K562 (cell line): ENCODE measurements at regions not wholly inside any gene's neighbourhood (a gene's known extent, or its start where the extent isn't known, plus 50 kb on each side); places are given as distances from the start of the nearest gene placed in this dataset.

ENCODE experiments used
- BMI1 ChIP-seq: fragments of 150-350 bp; IDR thresholded peaks from 2 replicates; pipeline ENCODE4 v1.6.1; 2014; ENCODE audit warnings: low read length
- CBFA2T2 ChIP-seq: fragments of 450-650 bp; conservative IDR thresholded peaks from 2 replicates; pipeline ENCODE4 v1.6.1; 2017; ENCODE audit warnings: mild to moderate bottlenecking
- CREB1 ChIP-seq, 2 experiments: sonication (generic) in 1 of 2; formaldehyde crosslinking in 1 of 2; IDR thresholded peaks; 2 replicates each; pipeline versions ENCODE4 v1.6.1 to v1.8.0; 2012 to 2022; ENCODE audit warnings: inconsistent platforms in 1 of 2, mild to moderate bottlenecking in 1 of 2, missing genetic modification reagents in 1 of 2, moderate library complexity in 1 of 2
- DACH1 ChIP-seq: fragments of 450-650 bp; IDR thresholded peaks from 2 replicates; pipeline ENCODE4 v1.6.1; 2018; ENCODE audit not compliant: partially characterized antibody
- ETV6 ChIP-seq, 3 experiments: fragments of 150-350 bp in 1 of 3; sonication (generic) in 1 of 3; formaldehyde crosslinking in 1 of 3; IDR thresholded peaks; 2 replicates each; pipeline versions ENCODE4 v1.6.1 to v1.8.0; 2014 to 2022; ENCODE audit warnings: borderline replicate concordance in 2 of 3, low read depth in 2 of 3, antibody characterized with exemption in 1 of 3, low read length in 1 of 3, mild to moderate bottlenecking in 1 of 3, missing genetic modification reagents in 1 of 3
- FOSL1 ChIP-seq: fragments of 200-800 bp; sonication (Bioruptor generic); conservative IDR thresholded peaks from 2 replicates; pipeline ENCODE4 v1.6.1; 2016; ENCODE audit warnings: missing genetic modification characterization, missing compliant biosample characterization
- GMEB1 ChIP-seq: fragments of 250-450 bp; sonication (Bioruptor Pico); IDR thresholded peaks from 2 replicates; pipeline ENCODE4 v1.4.0; 2020; ENCODE audit warnings: mild to moderate bottlenecking
- HDAC1 ChIP-seq, 2 experiments: fragments of 450-650 bp; IDR thresholded peaks; 2 replicates each; pipeline ENCODE4 v1.6.1; 2016 to 2017; ENCODE audit warnings: inconsistent platforms in 1 of 2, mild to moderate bottlenecking in 1 of 2, moderate library complexity in 1 of 2
- HMBOX1 ChIP-seq: sonication (generic); IDR thresholded peaks from 2 replicates; pipeline ENCODE4 v1.6.1; 2016
- HNRNPH1 ChIP-seq: fragments of 200-400 bp; formaldehyde crosslinking; optimal IDR thresholded peaks from 2 replicates; pipeline ENCODE3; 2017; ENCODE audit warnings: low read depth, mild to moderate bottlenecking, low read length, moderate library complexity
- KAT2B ChIP-seq: IDR thresholded peaks from one replicate; pipeline ENCODE4 v1.6.1; 2012; ENCODE audit warnings: low read depth, mild to moderate bottlenecking, control low read depth, inconsistent platforms, low read length, moderate library complexity
- MAZ ChIP-seq, 2 experiments: fragments of 450-650 bp in 1 of 2; sonication (generic) in 1 of 2; formaldehyde crosslinking; IDR thresholded peaks in 1 of 2; conservative IDR thresholded peaks in 1 of 2; 2 replicates each; pipeline versions ENCODE4 v1.4.0 to v1.5.0; 2020; ENCODE audit warnings: mild to moderate bottlenecking in 1 of 2, missing genetic modification reagents in 1 of 2
- MBD2 ChIP-seq: sonication (generic); IDR thresholded peaks from 2 replicates; pipeline ENCODE4 v1.6.1; 2016; ENCODE audit warnings: low read depth, borderline replicate concordance
- MCM5 ChIP-seq: fragments of 450-650 bp; IDR thresholded peaks from 2 replicates; pipeline ENCODE4 v1.6.1; 2016; ENCODE audit warnings: low read depth
- MED1 ChIP-seq: sonication (generic); formaldehyde crosslinking; IDR thresholded peaks from 2 replicates; pipeline ENCODE4 v1.8.1; 2023; ENCODE audit warnings: missing genetic modification reagents, borderline replicate concordance
- MTA2 ChIP-seq: fragments of 450-650 bp; IDR thresholded peaks from 2 replicates; pipeline ENCODE4 v1.6.1; 2016; ENCODE audit warnings: low read depth
- NFE2 ChIP-seq: IDR thresholded peaks from 2 replicates; pipeline ENCODE4 v1.6.1; 2014; ENCODE audit warnings: antibody characterized with exemption, low read depth
- NR2C2 ChIP-seq, 2 experiments: fragments of 200-800 bp in 1 of 2; sonication (Bioruptor generic) in 1 of 2; sonication (generic) in 1 of 2; formaldehyde crosslinking in 1 of 2; IDR thresholded peaks; 2 replicates each; pipeline versions ENCODE4 v1.6.1 to v1.8.0; 2016 to 2022; ENCODE audit warnings: mild to moderate bottlenecking in 1 of 2, missing compliant biosample characterization in 1 of 2, missing genetic modification characterization in 1 of 2, missing genetic modification reagents in 1 of 2
- NRF1 ChIP-seq, 2 experiments: fragments of 450-650 bp; IDR thresholded peaks in 1 of 2; conservative IDR thresholded peaks in 1 of 2; 2 replicates each; pipeline ENCODE4 v1.6.1; 2014; ENCODE audit warnings: mild to moderate bottlenecking in 2 of 2
- PHTF2 ChIP-seq: fragments of 250-450 bp; sonication (Bioruptor Pico); IDR thresholded peaks from 2 replicates; pipeline ENCODE4 v1.5.0; 2021; ENCODE audit warnings: mild to moderate bottlenecking
- RBFOX2 ChIP-seq: fragments of 200-400 bp; formaldehyde crosslinking; IDR thresholded peaks from 2 replicates; pipeline ENCODE4 v1.6.1; 2017; ENCODE audit warnings: low read depth, mild to moderate bottlenecking, low read length, moderate library complexity
- RBM39 ChIP-seq: fragments of 200-400 bp; formaldehyde crosslinking; optimal IDR thresholded peaks from 2 replicates; pipeline ENCODE3; 2018; ENCODE audit warnings: low read depth, low read length
- RCOR1 ChIP-seq, 2 experiments: IDR thresholded peaks; 2 replicates each; pipeline ENCODE4 v1.6.1; 2012; ENCODE audit warnings: low read depth in 2 of 2, low read length in 2 of 2, borderline replicate concordance in 1 of 2, improper control_type of control experiment in 1 of 2
- SNIP1 ChIP-seq: fragments of 450-650 bp; IDR thresholded peaks from 2 replicates; pipeline ENCODE4 v1.7.1; 2017; ENCODE audit warnings: low read depth, mild to moderate bottlenecking
- TCF7 ChIP-seq: sonication (generic); IDR thresholded peaks from 2 replicates; pipeline ENCODE4 v1.6.1; 2016; ENCODE audit warnings: antibody characterized with exemption, borderline replicate concordance
- U2AF2 ChIP-seq: fragments of 200-400 bp; formaldehyde crosslinking; optimal IDR thresholded peaks from 2 replicates; pipeline ENCODE3; 2017; ENCODE audit warnings: low read depth, mild to moderate bottlenecking, low read length
- XRCC3 ChIP-seq: fragments of 450-650 bp; IDR thresholded peaks from 2 replicates; pipeline ENCODE4 v1.6.1; 2017; ENCODE audit warnings: mild to moderate bottlenecking, moderate library complexity
- ZNF197 ChIP-seq: fragments of 200-800 bp; sonication (Bioruptor generic); IDR thresholded peaks from 2 replicates; pipeline ENCODE4 v1.6.1; 2016; ENCODE audit warnings: low read depth, missing genetic modification characterization, missing compliant biosample characterization
- ZNF324 ChIP-seq: fragments of 250-450 bp; sonication (Bioruptor Pico); IDR thresholded peaks from 2 replicates; pipeline ENCODE4 v1.4.0; 2020; ENCODE audit warnings: mild to moderate bottlenecking

- TF ChIP-seq MTA2: peak; percentile 98
- peak in 1 of 2 experiments; percentile 61; a peak in 1 of 4 replicates for TF ChIP-seq ETV6 (IDR thresholded peaks at IDR 0.05; ENCODE audit: borderline replicate concordance in 1 of 2, low read depth in 2 of 2, low read length in 1 of 2)
- TF ChIP-seq ETV6 (CRISPR knock-in tag; IDR thresholded peaks at IDR 0.05; ENCODE audit: borderline replicate concordance): no peak
- no peak for TF ChIP-seq SNIP1
- peak; percentile 70; the same call in 1 of the 2 replicates for TF ChIP-seq MBD2
- TF ChIP-seq RBM39: no peak
- TF ChIP-seq FOSL1 (tag): peak; percentile 86
- TF ChIP-seq MCM5: no peak
- TF ChIP-seq RBFOX2: no peak
- no peak for TF ChIP-seq U2AF2
- no peak for TF ChIP-seq HNRNPH1
- TF ChIP-seq NFE2: peak; percentile 69
- TF ChIP-seq PHTF2 (CRISPR knock-in tag): no peak
- TF ChIP-seq DACH1: peak; percentile 91
- peak; percentile 40 to 61 for TF ChIP-seq NRF1 (conservative IDR thresholded peaks at IDR 0.05 in 1 of 2, IDR thresholded peaks at IDR 0.05 in 1 of 2)
- no peak for TF ChIP-seq BMI1
- peak; percentile 15 to 48; a peak in 1 of 4 replicates for TF ChIP-seq MAZ (CRISPR knock-in tag; conservative IDR thresholded peaks at IDR 0.05 in 1 of 2, IDR thresholded peaks at IDR 0.05 in 1 of 2)
- TF ChIP-seq KAT2B: no peak
- TF ChIP-seq MED1 (CRISPR knock-in tag): no peak
- peak; percentile 85 for TF ChIP-seq ZNF197
- peak; percentile 89 for TF ChIP-seq HMBOX1
- peak in 1 of 2 experiments; percentile 97; a peak in 2 of 4 replicates for TF ChIP-seq HDAC1 (IDR thresholded peaks at IDR 0.05)
- no peak for TF ChIP-seq ZNF324
- TF ChIP-seq TCF7: no peak; the same call in 1 of the 2 replicates
- peak; percentile 71 for TF ChIP-seq CREB1 (IDR thresholded peaks at IDR 0.05)
- peak; percentile 45; the same call in 1 of the 2 replicates for TF ChIP-seq CREB1 (CRISPR knock-in tag; IDR thresholded peaks at IDR 0.05)
- peak; percentile 82 to 99; a peak in 3 of 4 replicates for TF ChIP-seq RCOR1 (IDR thresholded peaks at IDR 0.05; ENCODE audit: borderline replicate concordance in 1 of 2, low read depth in 2 of 2, low read length in 2 of 2)
- TF ChIP-seq NR2C2 (CRISPR knock-in tag; IDR thresholded peaks at IDR 0.05): no peak
- TF ChIP-seq NR2C2 (tag; IDR thresholded peaks at IDR 0.05): peak; percentile 42; the same call in 1 of the 2 replicates
- TF ChIP-seq CBFA2T2: peak; percentile 99
- TF ChIP-seq XRCC3: no peak
- TF ChIP-seq GMEB1: peak; percentile 57; the same call in 1 of the 2 replicates
Measured at GRCh38 chr17:33905338-33905800, 349.7 kb upstream of the CCL2 start (continued).
